Neural cell (in vitro differentiated cells): ENCODE measurements at regions not wholly inside any gene's neighbourhood (a gene's known extent, or its start where the extent isn't known, plus 50 kb on each side); places are given as distances from the start of the nearest gene placed in this dataset.

Source experiments
- H2AFZ ChIP-seq: fragments of 200-600, 300-800 bp; sonication (generic), shearing (Covaris generic); 2 replicates; pipeline ENCODE4 v1.6.0; 2014; ENCODE audit warnings: low read depth, mild to moderate bottlenecking, antibody characterized with exemption, low read length, moderate library complexity
- H3F3A ChIP-seq: fragments of 200-600 bp; shearing (Covaris generic); 2 replicates; pipeline ENCODE4 v1.6.1; 2016; ENCODE audit warnings: mild to moderate bottlenecking, moderate library complexity, mixed read lengths, antibody characterized with exemption, low read length; ENCODE audit not compliant: insufficient read depth, poor library complexity, severe bottlenecking
- H3K27ac ChIP-seq: fragments of 200-600, 300-800 bp; sonication (generic), shearing (Covaris generic); 2 replicates; pipeline ENCODE4 v1.5.1; 2014; ENCODE audit warnings: mild to moderate bottlenecking, low read length, moderate library complexity
- H3K27me3 ChIP-seq: fragments of 300-800, 200-600 bp; sonication (generic), shearing (Covaris generic); 2 replicates; pipeline ENCODE4 v1.6.0; 2014; ENCODE audit warnings: mild to moderate bottlenecking, low read depth, low read length, moderate library complexity; ENCODE audit not compliant: insufficient read depth
- H3K36me3 ChIP-seq: fragments of 300-800, 200-600 bp; sonication (generic), shearing (Covaris generic); 2 replicates; pipeline ENCODE4 v1.5.1; 2014; ENCODE audit warnings: mild to moderate bottlenecking, antibody characterized with exemption, low read length, moderate library complexity; ENCODE audit not compliant: insufficient read depth
- H3K4me2 ChIP-seq: fragments of 300-800, 200-600 bp; sonication (generic), shearing (Covaris generic); 2 replicates; pipeline ENCODE4 v1.6.0; 2014; ENCODE audit warnings: mild to moderate bottlenecking, low read length
- H3K4me3 ChIP-seq: fragments of 300-800, 200-600 bp; sonication (generic), shearing (Covaris generic); 2 replicates; pipeline ENCODE4 v1.5.1; 2014; ENCODE audit warnings: mild to moderate bottlenecking, low read length, moderate library complexity
- H3K79me2 ChIP-seq: fragments of 200-600 bp; shearing (Covaris generic); replicated peaks from 2 replicates; pipeline ENCODE4 v1.6.0; 2014; ENCODE audit warnings: mild to moderate bottlenecking, low read length, moderate library complexity; ENCODE audit not compliant: insufficient read depth
- H3K9ac ChIP-seq: fragments of 300-800, 200-600 bp; sonication (generic), shearing (Covaris generic); 2 replicates; pipeline ENCODE4 v1.6.1; 2016; ENCODE audit warnings: mild to moderate bottlenecking, low read length, mixed read lengths
- H3K9me2 ChIP-seq: fragments of 200-600 bp; shearing (Covaris generic); 2 replicates; pipeline ENCODE4 v1.6.1; 2016; ENCODE audit warnings: mild to moderate bottlenecking, low read length, mixed read lengths; ENCODE audit not compliant: insufficient read depth
- H3K9me3 ChIP-seq: fragments of 200-600, 300-800 bp; sonication (generic), shearing (Covaris generic); 2 replicates; pipeline ENCODE4 v1.6.1; 2016; ENCODE audit warnings: mild to moderate bottlenecking, mixed run types, low read length, moderate library complexity, mixed read lengths
- H4K20me1 ChIP-seq: fragments of 200-600 bp; shearing (Covaris generic); 2 replicates; pipeline ENCODE4 v1.6.1; 2016; ENCODE audit warnings: mild to moderate bottlenecking, mixed run types; ENCODE audit not compliant: insufficient read depth
- CTCF ChIP-seq: fragments of 450-650 bp; IDR thresholded peaks from 2 replicates; pipeline ENCODE4 v1.5.1; 2014; ENCODE audit warnings: antibody characterized with exemption, mild to moderate bottlenecking, moderate library complexity; ENCODE audit not compliant: poor library complexity, severe bottlenecking
- EP300 ChIP-seq: fragments of 450-650 bp; conservative IDR thresholded peaks from 2 replicates; pipeline ENCODE4 v1.6.1; 2014; ENCODE audit warnings: antibody characterized with exemption, mild to moderate bottlenecking, moderate library complexity; ENCODE audit not compliant: poor library complexity, severe bottlenecking
- EZH2 ChIP-seq: fragments of 200-600, 300-800 bp; shearing (Covaris generic), sonication (generic); IDR thresholded peaks from 2 replicates; pipeline ENCODE4 v1.6.1; 2014; ENCODE audit warnings: antibody characterized with exemption, low read length, borderline replicate concordance, mild to moderate bottlenecking; ENCODE audit not compliant: insufficient read depth, poor library complexity, severe bottlenecking
- MXI1 ChIP-seq: fragments of 450-650 bp; conservative IDR thresholded peaks from 2 replicates; pipeline ENCODE4 v1.6.1; 2014; ENCODE audit warnings: antibody characterized with exemption, mild to moderate bottlenecking; ENCODE audit not compliant: poor library complexity, severe bottlenecking
- POLR2AphosphoS5 ChIP-seq: IDR thresholded peaks from 2 replicates; pipeline ENCODE4 v1.6.1; 2012
- RAD21 ChIP-seq: fragments of 450-650 bp; conservative IDR thresholded peaks from 2 replicates; pipeline ENCODE4 v1.6.1; 2014; ENCODE audit warnings: antibody characterized with exemption, mild to moderate bottlenecking, moderate library complexity
- REST ChIP-seq: IDR thresholded peaks from 2 replicates; pipeline ENCODE4 v1.6.1; 2012; ENCODE audit warnings: borderline replicate concordance
- SMC3 ChIP-seq: fragments of 450-650 bp; conservative IDR thresholded peaks from 2 replicates; pipeline ENCODE4 v1.6.1; 2014; ENCODE audit warnings: antibody characterized with exemption, mild to moderate bottlenecking, moderate library complexity; ENCODE audit not compliant: poor library complexity
- TAF1 ChIP-seq: IDR thresholded peaks from 2 replicates; pipeline ENCODE4 v1.6.1; 2012; ENCODE audit warnings: low read depth

- TF ChIP-seq RAD21, result no peak
- TF ChIP-seq SMC3, result no peak
These were observed 129.1 kb upstream of the TEX13D start (continued) for GRCh38 chrX:124203311-124203710.

GRCh38 chrX:124208660-124209059 is 123.8 kb upstream of the TEX13D start:
- Histone ChIP-seq H3K4me3 (no peak overlapping the region), H3K27me3 (no peaks in the 10 kb centered on the region)
- no peak for TF ChIP-seq RAD21
- no peak for TF ChIP-seq POLR2AphosphoS5
- no peak for TF ChIP-seq MXI1
- no peak for TF ChIP-seq EZH2
- TF ChIP-seq REST, result no peak
- TF ChIP-seq TAF1, result no peak
- TF ChIP-seq SMC3, result no peak
- TF ChIP-seq CTCF, result no peak
- TF ChIP-seq EP300, result no peak

GRCh38 chrX:124209792-124210576 is 122.5 kb upstream of the TEX13D start:
- H3K36me3 ChIP-seq, result no peaks in the 10 kb centered on the region
- TF ChIP-seq CTCF (no peak), REST (no peak), TAF1 (no peak), EZH2 (no peak), MXI1 (no peak), EP300 (no peak), SMC3 (no peak), RAD21 (no peak), POLR2AphosphoS5 (no peak)
- no peak overlapping the region for H3K9ac ChIP-seq
- H3K9me3 ChIP-seq, result no peaks in the 10 kb centered on the region
- H3F3A ChIP-seq, result no peaks in the 10 kb centered on the region
- H3K27ac ChIP-seq, result no peak overlapping the region
- no peak overlapping the region for H3K4me2 ChIP-seq
- no peak overlapping the region for H2AFZ ChIP-seq
- no peaks in the 10 kb centered on the region for H4K20me1 ChIP-seq
- no peaks in the 10 kb centered on the region for H3K9me2 ChIP-seq
- H3K4me3 ChIP-seq, result no peak overlapping the region
- no peaks in the 10 kb centered on the region for H3K79me2 ChIP-seq
- H3K27me3 ChIP-seq, result no peaks in the 10 kb centered on the region

More at GRCh38 chrX:124208660-124209059, 123.8 kb upstream of the TEX13D start:
- H3K27ac ChIP-seq, result no peak overlapping the region
- no peaks in the 10 kb centered on the region for H3K36me3 ChIP-seq
- no peak overlapping the region for H3K9ac ChIP-seq
- H3K9me2 ChIP-seq, result no peaks in the 10 kb centered on the region
- no peaks in the 10 kb centered on the region for H4K20me1 ChIP-seq
- no peak overlapping the region for H2AFZ ChIP-seq
- H3K4me2 ChIP-seq, result no peak overlapping the region
- H3K9me3 ChIP-seq, result no peaks in the 10 kb centered on the region
- H3F3A ChIP-seq, result no peaks in the 10 kb centered on the region
- no peaks in the 10 kb centered on the region for H3K79me2 ChIP-seq
